ENCODE measurements at regions not wholly inside any gene's neighbourhood (a gene's known extent, or its start where the extent isn't known, plus 50 kb on each side); places are given as distances from the start of the nearest gene placed in this dataset.

- TF ChIP-seq REST (IDR thresholded peaks at IDR 0.05): no peak
Measured at GRCh38 chr1:188871164-188871563, 1606.5 kb downstream of the BRINP3 start (continued).

- 71% methylated on average over 2 of the region's 2 CpGs for WGBS
- DNase-seq (ENCODE audit: low spot score): no peak
- Histone ChIP-seq H3K27ac (ENCODE audit: low read depth in 1 of 2, low read length in 2 of 2) (no peak overlapping the region), H3K9me3 (ENCODE audit: control insufficient read depth in 4 of 4, low read length in 3 of 4) (no peaks in the 10 kb centered on the region), H3K27me3 (ENCODE audit: control insufficient read depth in 4 of 4, insufficient read depth in 4 of 4, low read length in 3 of 4) (no peaks in the 10 kb centered on the region), H3K4me1 (ENCODE audit: control insufficient read depth in 4 of 4, insufficient read depth in 4 of 4, low read length in 3 of 4) (no peaks in the 10 kb centered on the region), H3K9ac (ENCODE audit: low read depth in 1 of 2, low read length in 2 of 2) (no peak overlapping the region), H3K4me3 (ENCODE audit: low read depth in 1 of 3, low read length in 3 of 3) (no peak overlapping the region), H3K36me3 (ENCODE audit: control insufficient read depth in 4 of 4, insufficient read depth in 3 of 4, low read depth in 1 of 4, low read length in 3 of 4) (no peaks in the 10 kb centered on the region)
- TF ChIP-seq REST (IDR thresholded peaks at IDR 0.05) (no peak), FOXA1 (IDR thresholded peaks at IDR 0.05) (no peak), ATF3 (IDR thresholded peaks at IDR 0.05) (no peak), MAX (IDR thresholded peaks at IDR 0.05) (no peak), RAD21 (IDR thresholded peaks at IDR 0.05) (no peak), TAF1 (conservative IDR thresholded peaks at IDR 0.05) (no peak), CTCF (IDR thresholded peaks at IDR 0.05; ENCODE audit: low read depth, low read length, missing input control) (no peak), JUND (IDR thresholded peaks at IDR 0.05) (no peak), SP1 (IDR thresholded peaks at IDR 0.05) (no peak), YY1 (IDR thresholded peaks at IDR 0.05) (no peak), NR2F2 (IDR thresholded peaks at IDR 0.05) (no peak), HNF4G (IDR thresholded peaks at IDR 0.05) (no peak)
Measured at GRCh38 chr1:188872376-188872775, 1605.3 kb downstream of the BRINP3 start.

GRCh38 chr1:188877668-188878067 is 1600.0 kb downstream of the BRINP3 start:
- no peak for DNase-seq (ENCODE audit: low spot score)
- Histone ChIP-seq H3K27ac (ENCODE audit: low read depth in 1 of 2, low read length in 2 of 2) (no peak overlapping the region), H3K36me3 (ENCODE audit: control insufficient read depth in 4 of 4, insufficient read depth in 3 of 4, low read depth in 1 of 4, low read length in 3 of 4) (no peaks in the 10 kb centered on the region), H3K4me1 (ENCODE audit: control insufficient read depth in 4 of 4, insufficient read depth in 4 of 4, low read length in 3 of 4) (no peaks in the 10 kb centered on the region), H3K9ac (ENCODE audit: low read depth in 1 of 2, low read length in 2 of 2) (no peak overlapping the region), H3K27me3 (ENCODE audit: control insufficient read depth in 4 of 4, insufficient read depth in 4 of 4, low read length in 3 of 4) (no peaks in the 10 kb centered on the region), H3K4me3 (ENCODE audit: low read depth in 1 of 3, low read length in 3 of 3) (no peak overlapping the region), H3K9me3 (ENCODE audit: control insufficient read depth in 4 of 4, low read length in 3 of 4) (no peaks in the 10 kb centered on the region)
- 82% methylated on average over 2 of the region's 2 CpGs for WGBS
- TF ChIP-seq CTCF (IDR thresholded peaks at IDR 0.05; ENCODE audit: low read depth, low read length, missing input control): no peak
- no peak for TF ChIP-seq TAF1 (conservative IDR thresholded peaks at IDR 0.05)
- no peak for TF ChIP-seq FOXA1 (IDR thresholded peaks at IDR 0.05)
- no peak for TF ChIP-seq SP1 (IDR thresholded peaks at IDR 0.05)
- TF ChIP-seq RXRA (IDR thresholded peaks at IDR 0.05): no peak
- TF ChIP-seq GABPA (IDR thresholded peaks at IDR 0.05 in 1 of 2, conservative IDR thresholded peaks at IDR 0.05 in 1 of 2): no peak
- TF ChIP-seq MAX (IDR thresholded peaks at IDR 0.05): no peak
- no peak for TF ChIP-seq ZBTB33 (IDR thresholded peaks at IDR 0.05)

All from liver (tissue), 8 donors.